H9 (cell line): ENCODE measurements at regions not wholly inside any gene's neighbourhood (a gene's known extent, or its start where the extent isn't known, plus 50 kb on each side); places are given as distances from the start of the nearest gene placed in this dataset.

ENCODE experiments used
- DNase-seq: peaks from one replicate; pipeline ENCODE4 v3.0.0-alpha.2; 2017
- H2AFZ ChIP-seq: one replicate; pipeline ENCODE4 v1.6.1; 2013; ENCODE audit warnings: mild to moderate bottlenecking, low read length, control low read depth, moderate library complexity
- H2AK5ac ChIP-seq: 2 replicates; pipeline ENCODE4 v1.6.1; 2013; ENCODE audit warnings: low read length, control low read depth, mixed read lengths; ENCODE audit not compliant: insufficient read length
- H2BK120ac ChIP-seq: one replicate; pipeline ENCODE4 v1.6.1; 2013; ENCODE audit warnings: low read depth, mild to moderate bottlenecking, low read length, control low read depth, inconsistent platforms; ENCODE audit not compliant: poor library complexity, severe bottlenecking
- H2BK12ac ChIP-seq: 2 replicates; pipeline ENCODE4 v1.6.1; 2013; ENCODE audit warnings: low read length, control low read depth, mixed read lengths, low read depth; ENCODE audit not compliant: insufficient read length
- H2BK15ac ChIP-seq: 2 replicates; pipeline ENCODE4 v1.6.1; 2013; ENCODE audit warnings: low read depth, low read length, control low read depth
- H2BK20ac ChIP-seq: one replicate; pipeline ENCODE4 v1.6.1; 2013; ENCODE audit warnings: low read depth, mild to moderate bottlenecking, low read length, control low read depth, inconsistent platforms; ENCODE audit not compliant: poor library complexity, severe bottlenecking
- H2BK5ac ChIP-seq: 2 replicates; pipeline ENCODE4 v1.6.1; 2013; ENCODE audit warnings: low read length, control low read depth, mixed read lengths; ENCODE audit not compliant: insufficient read length
- H3K14ac ChIP-seq: 2 replicates; pipeline ENCODE4 v1.6.1; 2013; ENCODE audit warnings: low read length, control low read depth; ENCODE audit not compliant: insufficient read depth
- H3K18ac ChIP-seq: 2 replicates; pipeline ENCODE4 v1.6.1; 2013; ENCODE audit warnings: low read depth, mild to moderate bottlenecking, mixed read lengths, low read length, control low read depth; ENCODE audit not compliant: insufficient read length
- H3K23ac ChIP-seq: 2 replicates; pipeline ENCODE4 v1.6.1; 2013; ENCODE audit warnings: low read length, control low read depth, mixed read lengths, low read depth; ENCODE audit not compliant: insufficient read length
- H3K23me2 ChIP-seq: 2 replicates; pipeline ENCODE4 v1.6.1; 2013; ENCODE audit warnings: low read depth, mild to moderate bottlenecking, mixed read lengths, low read length, control low read depth; ENCODE audit not compliant: insufficient read length, poor library complexity, severe bottlenecking
- H3K27ac ChIP-seq: 2 replicates; pipeline ENCODE4 v1.5.1; 2013; ENCODE audit warnings: low read length, control low read depth, mixed read lengths, low read depth; ENCODE audit not compliant: insufficient read length
- H3K27me3 ChIP-seq: 2 replicates; pipeline ENCODE4 v1.6.1; 2013; ENCODE audit warnings: low read length, control low read depth, inconsistent platforms; ENCODE audit not compliant: insufficient read depth
- H3K4ac ChIP-seq: 2 replicates; pipeline ENCODE4 v1.6.1; 2013; ENCODE audit warnings: low read depth, mild to moderate bottlenecking, control low read depth, inconsistent platforms, low read length, moderate library complexity
- H3K4me1 ChIP-seq: 2 replicates; pipeline ENCODE4 v1.6.1; 2013; ENCODE audit warnings: low read length, control low read depth, inconsistent platforms; ENCODE audit not compliant: insufficient read depth
- H3K4me2 ChIP-seq: 2 replicates; pipeline ENCODE4 v1.6.1; 2013; ENCODE audit warnings: low read length, control low read depth, mixed read lengths; ENCODE audit not compliant: insufficient read length, insufficient read depth
- H3K56ac ChIP-seq: 2 replicates; pipeline ENCODE4 v1.6.1; 2013; ENCODE audit warnings: low read depth, mild to moderate bottlenecking, mixed read lengths, low read length, control low read depth; ENCODE audit not compliant: insufficient read length
- H3K79me1 ChIP-seq: 2 replicates; pipeline ENCODE4 v1.6.1; 2013; ENCODE audit warnings: low read depth, mild to moderate bottlenecking, moderate library complexity, low read length, control low read depth, inconsistent platforms; ENCODE audit not compliant: insufficient read depth, poor library complexity, severe bottlenecking
- H3K79me2 ChIP-seq: 2 replicates; pipeline ENCODE4 v1.6.1; 2013; ENCODE audit warnings: low read length, control low read depth, inconsistent platforms; ENCODE audit not compliant: insufficient read depth
- H3K9ac ChIP-seq: 2 replicates; pipeline ENCODE4 v1.6.1; 2013; ENCODE audit warnings: low read length, control low read depth, mixed read lengths; ENCODE audit not compliant: insufficient read length; ENCODE audit errors: extremely low read depth
- H3K9me3 ChIP-seq: one replicate; pipeline ENCODE4 v1.6.1; 2013; ENCODE audit warnings: low read depth, low read length, inconsistent platforms; ENCODE audit not compliant: control insufficient read depth
- H3T11ph ChIP-seq: one replicate; pipeline ENCODE4 v1.6.1; 2013; ENCODE audit warnings: mild to moderate bottlenecking, low read length, control low read depth, inconsistent platforms
- H4K20me1 ChIP-seq: one replicate; pipeline ENCODE4 v1.6.1; 2013; ENCODE audit not compliant: control insufficient read depth, insufficient read length, insufficient read depth
- H4K5ac ChIP-seq: 2 replicates; pipeline ENCODE4 v1.6.1; 2013; ENCODE audit warnings: low read depth, mild to moderate bottlenecking, mixed read lengths, low read length, control low read depth; ENCODE audit not compliant: insufficient read length
- H4K8ac ChIP-seq: replicated peaks from 2 replicates; pipeline ENCODE4 v1.6.1; 2013; ENCODE audit warnings: low read length, control low read depth, mixed read lengths, low read depth; ENCODE audit not compliant: insufficient read length
- H4K91ac ChIP-seq: 2 replicates; pipeline ENCODE4 v1.6.1; 2013; ENCODE audit warnings: low read depth, mild to moderate bottlenecking, moderate library complexity, mixed read lengths, low read length, control low read depth; ENCODE audit not compliant: insufficient read length
- H3K27ac Mint-ChIP-seq, 3 experiments: 2 replicates in 2 of 3; 3 replicates in 1 of 3; pipeline ENCODE4 v1.8.0; 2020 to 2021; ENCODE audit warnings: mixed read lengths in 3 of 3, mild to moderate bottlenecking in 1 of 3, moderate library complexity in 1 of 3
- H3K27me3 Mint-ChIP-seq: 2 replicates; pipeline ENCODE4 v1.8.0; 2021; ENCODE audit warnings: low read depth, mild to moderate bottlenecking, moderate library complexity, mixed read lengths
- H3K36me3 Mint-ChIP-seq, 3 experiments: 2 replicates in 2 of 3; 3 replicates in 1 of 3; pipeline ENCODE4 v1.8.0; 2020 to 2021; ENCODE audit warnings: low read depth in 3 of 3, mixed read lengths in 3 of 3; ENCODE audit not compliant: insufficient read depth in 1 of 3
- H3K4me1 Mint-ChIP-seq, 2 experiments: 2 replicates each; pipeline ENCODE4 v1.8.0; 2020; ENCODE audit warnings: mixed read lengths in 2 of 2
- H3K4me3 Mint-ChIP-seq, 2 experiments: 2 replicates in 1 of 2; 3 replicates in 1 of 2; pipeline ENCODE4 v1.8.0; 2020 to 2021; ENCODE audit warnings: mild to moderate bottlenecking in 2 of 2, mixed read lengths in 2 of 2, moderate library complexity in 1 of 2
- H3K9me3 Mint-ChIP-seq, 2 experiments: 2 replicates in 1 of 2; 3 replicates in 1 of 2; pipeline ENCODE4 v1.8.0; 2020; ENCODE audit warnings: mild to moderate bottlenecking in 2 of 2, mixed read lengths in 2 of 2, moderate library complexity in 1 of 2
- WGBS: extraction: QIAGEN DNeasy Blood & Tissue Kit; methylation state at CpG from one replicate; pipeline ENCODE4 v1.1.7; 2013; ENCODE audit warnings: missing lambda C conversion rate, low lambda C conversion rate, mixed read lengths; ENCODE audit not compliant: insufficient read length; ENCODE audit errors: extremely low coverage; 5-methylcytosine and 5-hydroxymethylcytosine counted together
- TF ChIP-seq, protein P1 (sequence below): fragments of 200-600 bp; sonication (generic); conservative IDR thresholded peaks from 3 replicates; pipeline ENCODE4 v1.8.0; 2021; ENCODE audit warnings: antibody characterized with exemption, mild to moderate bottlenecking

DNA sequence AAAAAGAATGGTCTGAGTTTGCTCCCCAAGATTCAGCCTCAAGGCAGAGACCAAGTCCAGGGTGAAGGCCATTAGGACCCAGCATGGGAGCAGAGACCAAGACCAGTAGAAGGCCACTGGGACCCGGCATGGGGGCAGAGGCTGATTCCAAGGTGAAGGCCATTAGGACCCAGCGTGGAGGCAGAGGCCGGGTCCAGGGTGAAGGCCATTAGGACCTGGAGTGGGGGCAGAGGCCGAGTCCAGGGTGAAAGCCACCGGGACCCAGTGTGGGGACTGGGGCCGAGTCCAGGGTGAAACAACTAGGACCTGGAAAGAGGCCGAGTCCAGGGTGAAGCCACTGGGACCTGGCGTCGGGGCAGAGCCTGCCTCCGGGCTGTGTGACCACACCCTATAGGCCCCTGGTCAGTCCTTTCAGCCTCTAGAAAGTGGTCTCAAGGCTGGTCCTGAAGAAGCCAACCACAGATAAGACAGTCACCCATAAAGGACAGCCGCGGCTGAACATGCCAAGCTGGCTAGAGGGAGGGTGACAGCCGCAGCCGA is 113.8 kb upstream of the SALL3 start:
- Histone ChIP-seq H3K23me2 (no peaks in the 10 kb centered on the region), H2BK12ac (no peak overlapping the region), H3K18ac (no peak overlapping the region), H4K5ac (no peak overlapping the region), H4K8ac (no peak overlapping the region), H3K9ac (no peak overlapping the region), H2AK5ac (no peak overlapping the region), H3K27ac (no peak overlapping the region), H4K91ac (no peak overlapping the region), H3K27me3 (no peaks in the 10 kb centered on the region), H3K14ac (no peak overlapping the region), H2AFZ (no peak overlapping the region), H2BK20ac (no peak overlapping the region), H3K79me2 (no peaks in the 10 kb centered on the region), H3K4me1 (no peaks in the 10 kb centered on the region), H2BK15ac (no peak overlapping the region), H3K56ac (no peak overlapping the region), H3K23ac (no peak overlapping the region), H4K20me1 (no peaks in the 10 kb centered on the region), H3T11ph (no peak overlapping the region), H2BK5ac (no peak overlapping the region), H3K79me1 (no peaks in the 10 kb centered on the region), H3K4me2 (no peak overlapping the region), H3K9me3 (no peaks in the 10 kb centered on the region), H2BK120ac (no peak overlapping the region), H3K4ac (no peak overlapping the region)
- no peak for DNase-seq
- peaks cover 4 to 5% of the 10 kb centered on the region in 2 experiments; a peak in 2 of 4 replicates for H3K4me1 Mint-ChIP-seq
- H3K27ac Mint-ChIP-seq: no peak overlapping the region
- peaks cover 11% of the 10 kb centered on the region for H3K27me3 Mint-ChIP-seq
- TF ChIP-seq, protein P1, sequence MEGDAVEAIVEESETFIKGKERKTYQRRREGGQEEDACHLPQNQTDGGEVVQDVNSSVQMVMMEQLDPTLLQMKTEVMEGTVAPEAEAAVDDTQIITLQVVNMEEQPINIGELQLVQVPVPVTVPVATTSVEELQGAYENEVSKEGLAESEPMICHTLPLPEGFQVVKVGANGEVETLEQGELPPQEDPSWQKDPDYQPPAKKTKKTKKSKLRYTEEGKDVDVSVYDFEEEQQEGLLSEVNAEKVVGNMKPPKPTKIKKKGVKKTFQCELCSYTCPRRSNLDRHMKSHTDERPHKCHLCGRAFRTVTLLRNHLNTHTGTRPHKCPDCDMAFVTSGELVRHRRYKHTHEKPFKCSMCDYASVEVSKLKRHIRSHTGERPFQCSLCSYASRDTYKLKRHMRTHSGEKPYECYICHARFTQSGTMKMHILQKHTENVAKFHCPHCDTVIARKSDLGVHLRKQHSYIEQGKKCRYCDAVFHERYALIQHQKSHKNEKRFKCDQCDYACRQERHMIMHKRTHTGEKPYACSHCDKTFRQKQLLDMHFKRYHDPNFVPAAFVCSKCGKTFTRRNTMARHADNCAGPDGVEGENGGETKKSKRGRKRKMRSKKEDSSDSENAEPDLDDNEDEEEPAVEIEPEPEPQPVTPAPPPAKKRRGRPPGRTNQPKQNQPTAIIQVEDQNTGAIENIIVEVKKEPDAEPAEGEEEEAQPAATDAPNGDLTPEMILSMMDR: no peak
- H3K9me3 Mint-ChIP-seq: no peaks in the 10 kb centered on the region; a peak in 1 of 5 replicates
- no peaks in the 10 kb centered on the region for H3K36me3 Mint-ChIP-seq
- no peak overlapping the region for H3K4me3 Mint-ChIP-seq
- no CpG with 5 or more reads among the region's 14 CpGs for WGBS
